MCF 10A (cell line): ENCODE measurements at regions not wholly inside any gene's neighbourhood (a gene's known extent, or its start where the extent isn't known, plus 50 kb on each side); places are given as distances from the start of the nearest gene placed in this dataset.

ENCODE experiments used
- BruUV-seq: library from RNA; stranded (reverse); fragments of 400-500 nt; replicated peaks from 2 replicates; lab custom pipeline; 2021; lab: Mats Ljungman, UMichigan
- CTCF ChIA-PET: fragments of 300-600 bp; sonication (Branson Sonifier 250); formaldehyde crosslinking; extraction: SDS; loops from one replicate; lab custom pipeline; 2021; ENCODE audit warnings: antibody characterized with exemption, inconsistent platforms; lab: Yijun Ruan, JAX
- POLR2A ChIA-PET: fragments of 300-600, 350-650 bp; sonication (Branson Sonifier 250); formaldehyde crosslinking; extraction: SDS; loops from one replicate; lab custom pipeline; 2020; ENCODE audit warnings: antibody characterized with exemption, inconsistent platforms; lab: Yijun Ruan, JAX
- DNase-seq: peaks from one replicate; pipeline ENCODE4 v3.0.0-alpha.2; 2018; ENCODE audit not compliant: unreplicated experiment
- H3K27ac Mint-ChIP-seq: one replicate; pipeline ENCODE4 v1.8.0; 2022; ENCODE audit warnings: mild to moderate bottlenecking, low read depth, mixed read lengths; ENCODE audit not compliant: unreplicated experiment
- H3K27me3 Mint-ChIP-seq: one replicate; pipeline ENCODE4 v1.8.0; 2022; ENCODE audit warnings: mixed read lengths; ENCODE audit not compliant: insufficient read depth, unreplicated experiment
- H3K36me3 Mint-ChIP-seq: one replicate; pipeline ENCODE4 v1.8.0; 2022; ENCODE audit warnings: mild to moderate bottlenecking, moderate library complexity, mixed read lengths; ENCODE audit not compliant: insufficient read depth, unreplicated experiment
- H3K4me1 Mint-ChIP-seq: one replicate; pipeline ENCODE4 v1.8.0; 2022; ENCODE audit warnings: mixed read lengths; ENCODE audit not compliant: insufficient read depth, unreplicated experiment
- H3K4me3 Mint-ChIP-seq: one replicate; pipeline ENCODE4 v1.8.0; 2022; ENCODE audit warnings: mild to moderate bottlenecking, moderate library complexity, mixed read lengths; ENCODE audit not compliant: unreplicated experiment
- H3K9me3 Mint-ChIP-seq: one replicate; pipeline ENCODE4 v1.8.0; 2022; ENCODE audit warnings: mixed read lengths; ENCODE audit not compliant: unreplicated experiment
- CTCF ChIP-seq: fragments of 200-600 bp; IDR thresholded peaks from one replicate; pipeline ENCODE4 v1.8.0; 2022; ENCODE audit warnings: antibody characterized with exemption, mild to moderate bottlenecking; ENCODE audit not compliant: unreplicated experiment
- intact Hi-C: fragments of 100-400 bp; cut with micrococcal nuclease; formaldehyde crosslinking; loops from 2 replicates; pipeline ENCODE4 v1.14.1; 2022

DNA sequence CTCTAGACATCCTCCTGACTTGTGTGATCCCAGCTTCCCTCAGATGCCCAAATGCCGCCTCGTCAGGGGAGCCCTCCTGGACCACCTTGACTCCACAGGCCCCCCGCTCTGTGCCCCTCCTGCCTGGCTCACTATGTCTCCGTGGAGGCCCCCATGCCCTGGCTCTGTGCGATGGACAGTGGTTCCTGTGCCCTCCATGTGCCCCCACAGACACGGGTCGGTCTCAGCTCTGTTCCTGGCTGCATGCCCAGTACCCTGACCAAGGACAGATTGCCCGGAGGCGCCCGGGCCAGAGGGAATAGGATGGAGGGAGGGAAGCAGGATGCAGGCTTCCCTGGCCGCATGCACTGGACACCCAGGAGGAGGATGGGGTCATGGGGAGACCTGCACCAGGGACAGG is 1274.6 kb downstream of the BRD1 start:
- ChIA-PET POLR2A (interaction anchor here (0.7 kb wide), 1 partner anchor 1035 kb away, joined by 3 read pairs; no protein-coding TSS in a partner anchor), CTCF (no interaction called here)
- Mint-ChIP-seq H3K4me3 (no peak overlapping the region), H3K4me1 (no peaks in the 10 kb centered on the region), H3K36me3 (peaks cover 5% of the 10 kb centered on the region), H3K9me3 (peaks cover 7% of the 10 kb centered on the region), H3K27ac (no peak overlapping the region), H3K27me3 (no peaks in the 10 kb centered on the region)
- BruUV-seq = no TSS peak
- DNase-seq = no peak
- no peak for TF ChIP-seq CTCF
- intact Hi-C loops = no loop called here

DNA sequence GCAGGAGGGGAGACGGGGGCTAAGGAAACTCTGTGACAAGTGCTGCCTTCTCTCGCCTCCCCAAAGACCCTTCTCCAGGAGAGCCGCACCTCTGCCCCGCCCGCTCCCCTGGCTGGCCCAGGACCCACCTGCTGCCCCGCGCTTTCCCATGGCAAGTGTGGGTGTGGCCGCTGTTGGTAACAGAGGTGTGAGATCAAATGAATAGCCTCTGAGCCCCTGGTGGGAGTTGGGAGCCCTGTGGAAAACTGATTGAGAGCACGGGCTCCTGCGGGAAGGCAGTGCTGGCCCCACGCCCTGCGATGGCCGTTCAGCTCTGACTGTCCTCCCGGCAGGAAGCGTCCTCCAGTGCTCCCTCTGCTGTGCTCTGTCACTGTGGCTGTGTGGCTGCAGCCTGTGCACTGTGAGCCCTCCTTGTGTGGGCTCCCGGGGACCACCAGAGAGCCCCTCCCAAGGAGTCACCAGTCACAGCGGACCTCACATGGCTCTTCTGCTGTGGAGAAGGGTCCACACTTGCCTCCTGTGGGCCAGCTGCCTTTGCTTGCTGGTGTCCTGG is 1275.9 kb downstream of the BRD1 start:
- peaks cover 7% of the 10 kb centered on the region for H3K9me3 Mint-ChIP-seq
- H3K36me3 Mint-ChIP-seq = peaks cover 5% of the 10 kb centered on the region
- no peaks in the 10 kb centered on the region for H3K4me1 Mint-ChIP-seq
- no peak overlapping the region for H3K4me3 Mint-ChIP-seq
- ChIA-PET POLR2A (no interaction called here), CTCF (no interaction called here)
- no peak overlapping the region for H3K27ac Mint-ChIP-seq
- no peak for TF ChIP-seq CTCF
- no peaks in the 10 kb centered on the region for H3K27me3 Mint-ChIP-seq
- intact Hi-C loops = no loop called here
- BruUV-seq = no TSS peak
- DNase-seq = no peak

DNA sequence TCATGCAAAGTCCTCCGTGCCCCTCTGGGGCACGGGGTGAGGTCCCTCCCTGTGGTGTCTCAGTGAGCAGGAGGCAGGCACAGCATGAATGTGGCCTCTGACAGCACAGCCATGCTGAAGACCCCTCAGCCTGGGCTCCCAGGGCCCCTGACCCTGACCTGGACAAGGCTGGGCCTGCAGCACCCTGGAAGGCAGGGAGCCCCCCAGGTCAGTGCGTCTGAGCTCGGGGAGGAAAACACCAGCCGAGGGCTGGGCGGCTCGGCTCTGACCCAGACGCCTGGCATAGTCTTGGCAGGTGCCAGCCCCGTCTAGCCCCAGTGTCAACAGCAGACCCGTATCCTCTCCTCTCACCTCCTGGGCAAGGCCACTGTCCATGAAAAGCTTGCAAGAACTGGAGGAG is 1276.6 kb downstream of the BRD1 start:
- BruUV-seq = no TSS peak
- ChIA-PET POLR2A (no interaction called here), CTCF (no interaction called here)
- peaks cover 7% of the 10 kb centered on the region for H3K9me3 Mint-ChIP-seq
- DNase-seq = no peak
- intact Hi-C loops = no loop called here
- peaks cover 10% of the 10 kb centered on the region for H3K36me3 Mint-ChIP-seq
- no peaks in the 10 kb centered on the region for H3K4me1 Mint-ChIP-seq
- no peak for TF ChIP-seq CTCF
- no peaks in the 10 kb centered on the region for H3K27me3 Mint-ChIP-seq
- H3K27ac Mint-ChIP-seq = no peak overlapping the region
- H3K4me3 Mint-ChIP-seq = no peak overlapping the region

DNA sequence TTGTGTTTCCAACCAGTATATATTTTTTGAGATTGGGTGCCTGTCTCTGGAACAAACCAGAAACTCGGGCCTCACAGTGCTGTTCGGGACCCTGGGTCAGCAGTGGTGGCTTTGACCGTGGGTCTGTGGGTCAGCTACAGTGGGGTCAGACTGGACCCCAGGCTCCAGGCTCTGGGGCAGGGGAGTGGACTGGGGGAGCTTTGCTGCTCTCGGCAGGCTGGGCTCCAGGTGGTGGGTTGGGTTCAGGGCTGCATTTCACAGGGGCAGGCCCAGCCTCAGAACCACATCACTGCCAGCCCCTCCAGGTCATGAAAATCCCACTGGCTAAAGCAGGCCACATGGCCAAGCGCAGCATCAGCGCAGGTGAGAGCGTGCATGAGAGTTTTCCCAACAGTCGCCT is 1279.3 kb downstream of the BRD1 start:
- Mint-ChIP-seq H3K27ac (no peak overlapping the region), H3K36me3 (peaks cover 11% of the 10 kb centered on the region), H3K4me3 (no peak overlapping the region), H3K27me3 (no peaks in the 10 kb centered on the region), H3K9me3 (peaks cover 7% of the 10 kb centered on the region), H3K4me1 (no peaks in the 10 kb centered on the region)
- no peak for TF ChIP-seq CTCF
- DNase-seq = no peak
- ChIA-PET CTCF (no interaction called here), POLR2A (no interaction called here)
- BruUV-seq = no TSS peak
- intact Hi-C loops = no loop called here
